NB4 (cell line): ENCODE measurements at regions not wholly inside any gene's neighbourhood (a gene's known extent, or its start where the extent isn't known, plus 50 kb on each side); places are given as distances from the start of the nearest gene placed in this dataset.

Source experiments
- CTCF ChIP-seq: IDR thresholded peaks from one replicate; pipeline ENCODE4 v1.5.1; 2012; ENCODE audit warnings: low read depth, low read length
- MAX ChIP-seq: IDR thresholded peaks from 2 replicates; pipeline ENCODE4 v1.6.1; 2011; ENCODE audit warnings: low read depth, low read length
- MYC ChIP-seq: IDR thresholded peaks from 2 replicates; pipeline ENCODE4 v1.6.1; 2011; ENCODE audit warnings: low read depth, low read length
- POLR2A ChIP-seq: IDR thresholded peaks from 2 replicates; pipeline ENCODE4 v1.6.1; 2011; ENCODE audit warnings: mild to moderate bottlenecking; ENCODE audit not compliant: insufficient read length; ENCODE audit errors: extremely low read depth

- TF ChIP-seq CTCF (no peak), MAX (no peak), POLR2A (no peak), MYC (no peak)
Observed at GRCh38 chr17:31677681-31678080, 181.4 kb downstream of the COPRS start.
